ENCODE measurements at regions not wholly inside any gene's neighbourhood (a gene's known extent, or its start where the extent isn't known, plus 50 kb on each side); places are given as distances from the start of the nearest gene placed in this dataset.

DNA sequence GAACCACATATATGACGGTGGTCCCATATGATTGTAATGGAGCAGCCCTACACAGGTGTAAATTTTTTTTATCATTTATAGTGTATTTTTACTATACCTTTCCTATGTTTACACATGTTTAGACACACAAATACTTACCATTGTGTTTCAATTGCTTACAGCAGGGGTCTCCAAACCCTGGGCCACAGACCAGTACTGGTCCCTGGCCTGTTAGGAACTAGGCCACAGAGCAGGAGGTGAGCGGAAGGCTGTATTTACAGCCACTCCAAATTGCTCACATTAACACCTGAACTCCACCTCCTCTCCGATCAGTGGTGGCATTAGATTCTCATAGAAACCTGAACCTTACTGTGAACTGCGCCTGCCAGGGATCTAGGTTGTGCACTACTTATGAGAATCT is 201.8 kb upstream of the NDST4 start:
- H3K27me3 ChIP-seq (ENCODE audit: control insufficient read depth, insufficient read depth, low read length) = no peaks in the 10 kb centered on the region

DNA sequence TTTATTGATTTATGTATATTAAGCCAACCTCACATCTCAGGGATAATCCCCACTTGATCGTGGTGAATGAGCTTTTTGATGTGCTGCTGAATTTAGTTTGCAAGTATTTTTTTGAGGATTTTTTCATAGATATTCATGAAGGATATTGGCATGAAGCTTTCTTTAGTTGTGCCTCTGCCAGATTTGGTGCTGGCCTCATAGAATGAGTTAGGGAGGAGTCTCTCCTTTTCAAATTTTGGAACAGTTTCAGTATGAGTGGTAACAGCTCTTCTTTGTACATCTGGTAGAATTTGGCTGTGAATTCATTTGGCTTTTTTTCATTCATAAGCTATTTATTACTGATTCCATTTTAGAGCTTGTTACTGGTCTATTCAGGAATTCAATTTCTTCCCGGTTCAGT is 197.2 kb upstream of the NDST4 start:
- Histone ChIP-seq H3K9ac (ENCODE audit: low read length) (no peak overlapping the region), H3K9me3 (ENCODE audit: control insufficient read depth, low read depth, low read length) (no peaks in the 10 kb centered on the region), H3K36me3 (ENCODE audit: control insufficient read depth, low read depth, low read length) (no peaks in the 10 kb centered on the region), H3K4me1 (ENCODE audit: control insufficient read depth, low read depth, low read length) (no peaks in the 10 kb centered on the region), H3K27me3 (ENCODE audit: control insufficient read depth, insufficient read depth, low read length) (no peaks in the 10 kb centered on the region), H3K27ac (ENCODE audit: low read length) (no peak overlapping the region), H3K4me3 (ENCODE audit: low read length) (no peak overlapping the region)

More for the DNA sequence above, 201.8 kb upstream of the NDST4 start:
- Histone ChIP-seq H3K27ac (ENCODE audit: low read length) (no peak overlapping the region), H3K4me3 (ENCODE audit: low read length) (no peak overlapping the region), H3K36me3 (ENCODE audit: control insufficient read depth, low read depth, low read length) (no peaks in the 10 kb centered on the region), H3K9me3 (ENCODE audit: control insufficient read depth, low read depth, low read length) (no peaks in the 10 kb centered on the region), H3K4me1 (ENCODE audit: control insufficient read depth, low read depth, low read length) (no peaks in the 10 kb centered on the region), H3K9ac (ENCODE audit: low read length) (no peak overlapping the region)

DNA sequence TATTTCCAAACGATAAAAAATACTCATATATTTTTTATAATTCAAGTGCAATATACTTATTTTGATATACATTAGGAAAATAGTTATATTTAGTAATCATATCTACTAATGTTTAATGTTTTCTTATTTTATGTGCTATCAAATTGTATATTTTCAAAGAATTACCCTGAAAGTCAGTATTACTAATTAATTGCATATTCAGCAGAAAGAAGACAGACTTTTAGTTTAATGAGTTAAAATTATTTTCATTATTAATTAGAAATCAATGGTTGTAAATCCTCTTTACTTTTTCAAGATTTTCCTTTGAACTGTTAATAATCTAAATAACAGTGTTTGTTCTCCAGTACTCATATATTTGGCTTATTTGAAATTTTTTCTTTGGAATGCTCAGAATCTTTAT is 181.3 kb upstream of the NDST4 start:
- H3K27ac ChIP-seq (ENCODE audit: low read length) = no peak overlapping the region
- H3K36me3 ChIP-seq (ENCODE audit: control insufficient read depth, low read depth, low read length) = no peaks in the 10 kb centered on the region
- no peaks in the 10 kb centered on the region for H3K9me3 ChIP-seq (ENCODE audit: control insufficient read depth, low read depth, low read length)
- no peaks in the 10 kb centered on the region for H3K27me3 ChIP-seq (ENCODE audit: control insufficient read depth, insufficient read depth, low read length)
- no peak overlapping the region for H3K9ac ChIP-seq (ENCODE audit: low read length)
- H3K4me3 ChIP-seq (ENCODE audit: low read length) = no peak overlapping the region
- no peaks in the 10 kb centered on the region for H3K4me1 ChIP-seq (ENCODE audit: control insufficient read depth, low read depth, low read length)

GRCh38 chr4:115293093-115293462 is 179.7 kb upstream of the NDST4 start:
- Histone ChIP-seq H3K27ac (ENCODE audit: low read length) (no peak overlapping the region), H3K4me1 (ENCODE audit: control insufficient read depth, low read depth, low read length) (no peaks in the 10 kb centered on the region), H3K36me3 (ENCODE audit: control insufficient read depth, low read depth, low read length) (no peaks in the 10 kb centered on the region), H3K9ac (ENCODE audit: low read length) (no peak overlapping the region), H3K27me3 (ENCODE audit: control insufficient read depth, insufficient read depth, low read length) (no peaks in the 10 kb centered on the region), H3K9me3 (ENCODE audit: control insufficient read depth, low read depth, low read length) (no peaks in the 10 kb centered on the region), H3K4me3 (ENCODE audit: low read length) (no peak overlapping the region)

GRCh38 chr4:115292320-115293092 is 179.1 kb upstream of the NDST4 start:
- Histone ChIP-seq H3K4me3 (ENCODE audit: low read length) (no peak overlapping the region), H3K4me1 (ENCODE audit: control insufficient read depth, low read depth, low read length) (no peaks in the 10 kb centered on the region), H3K9me3 (ENCODE audit: control insufficient read depth, low read depth, low read length) (no peaks in the 10 kb centered on the region), H3K27ac (ENCODE audit: low read length) (no peak overlapping the region), H3K9ac (ENCODE audit: low read length) (no peak overlapping the region), H3K36me3 (ENCODE audit: control insufficient read depth, low read depth, low read length) (no peaks in the 10 kb centered on the region), H3K27me3 (ENCODE audit: control insufficient read depth, insufficient read depth, low read length) (no peaks in the 10 kb centered on the region)

DNA sequence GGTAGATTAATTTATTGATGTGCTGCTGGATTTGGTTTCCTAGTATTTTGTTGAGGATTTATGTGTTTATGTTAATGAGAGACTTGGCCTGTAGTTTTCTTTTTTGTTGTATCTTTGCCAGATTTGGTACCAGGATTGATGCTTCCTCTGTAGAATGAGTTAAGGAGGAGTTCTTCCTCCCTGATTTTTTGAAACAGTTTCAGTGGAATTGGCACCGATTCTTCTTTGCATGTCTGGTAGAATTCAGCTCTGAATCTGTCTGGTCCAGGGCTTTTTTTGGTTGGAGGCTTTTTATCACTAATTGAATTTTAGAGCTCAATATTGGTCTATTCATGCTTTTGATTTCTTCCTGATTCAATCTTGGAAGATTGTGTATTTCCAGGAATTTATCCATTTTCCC is 174.0 kb upstream of the NDST4 start:
- no peak overlapping the region for H3K4me3 ChIP-seq (ENCODE audit: low read length)
- no peak overlapping the region for H3K27ac ChIP-seq (ENCODE audit: low read length)
- H3K27me3 ChIP-seq (ENCODE audit: control insufficient read depth, insufficient read depth, low read length) = no peaks in the 10 kb centered on the region
- H3K36me3 ChIP-seq (ENCODE audit: control insufficient read depth, low read depth, low read length) = no peaks in the 10 kb centered on the region
- H3K9ac ChIP-seq (ENCODE audit: low read length) = no peak overlapping the region
- H3K9me3 ChIP-seq (ENCODE audit: control insufficient read depth, low read depth, low read length) = no peaks in the 10 kb centered on the region
- no peaks in the 10 kb centered on the region for H3K4me1 ChIP-seq (ENCODE audit: control insufficient read depth, low read depth, low read length)

GRCh38 chr4:115279330-115279729 is 165.9 kb upstream of the NDST4 start:
- H3K9me3 ChIP-seq (ENCODE audit: control insufficient read depth, low read depth, low read length) = no peaks in the 10 kb centered on the region
- no peaks in the 10 kb centered on the region for H3K4me1 ChIP-seq (ENCODE audit: control insufficient read depth, low read depth, low read length)
- no peaks in the 10 kb centered on the region for H3K27me3 ChIP-seq (ENCODE audit: control insufficient read depth, insufficient read depth, low read length)
- no peak overlapping the region for H3K27ac ChIP-seq (ENCODE audit: low read length)
- H3K36me3 ChIP-seq (ENCODE audit: control insufficient read depth, low read depth, low read length) = no peaks in the 10 kb centered on the region
- no peak overlapping the region for H3K4me3 ChIP-seq (ENCODE audit: low read length)
- no peak overlapping the region for H3K9ac ChIP-seq (ENCODE audit: low read length)

- Histone ChIP-seq H3K4me3 (ENCODE audit: low read length) (no peak overlapping the region), H3K9me3 (ENCODE audit: control insufficient read depth, low read depth, low read length) (no peaks in the 10 kb centered on the region), H3K27me3 (ENCODE audit: control insufficient read depth, insufficient read depth, low read length) (no peaks in the 10 kb centered on the region), H3K27ac (ENCODE audit: low read length) (no peak overlapping the region), H3K4me1 (ENCODE audit: control insufficient read depth, low read depth, low read length) (peaks cover under 1% of the 10 kb centered on the region), H3K9ac (ENCODE audit: low read length) (no peak overlapping the region), H3K36me3 (ENCODE audit: control insufficient read depth, low read depth, low read length) (no peaks in the 10 kb centered on the region)
Measured at GRCh38 chr4:115278830-115279229, 165.4 kb upstream of the NDST4 start.

DNA sequence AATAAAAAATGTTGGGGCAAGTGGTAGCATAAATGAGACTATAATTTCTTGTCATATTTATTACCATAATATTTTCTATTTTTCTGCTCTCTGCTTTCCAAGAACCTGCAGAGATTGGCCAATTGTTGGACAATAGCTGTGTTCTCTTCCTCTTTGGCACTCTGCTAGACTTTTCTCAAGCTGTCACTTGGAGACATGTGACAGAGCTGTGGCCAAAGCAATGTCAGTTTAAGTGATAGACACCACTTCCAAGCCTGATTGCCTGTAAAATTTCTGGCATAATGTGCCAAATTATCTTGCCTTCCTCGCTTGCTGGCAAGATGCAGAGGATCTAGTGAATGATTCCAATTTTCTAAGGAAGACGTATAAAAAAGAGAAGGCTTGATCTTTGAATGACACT is 162.2 kb upstream of the NDST4 start:
- H3K27me3 ChIP-seq (ENCODE audit: control insufficient read depth, insufficient read depth, low read length) = no peaks in the 10 kb centered on the region

DNA sequence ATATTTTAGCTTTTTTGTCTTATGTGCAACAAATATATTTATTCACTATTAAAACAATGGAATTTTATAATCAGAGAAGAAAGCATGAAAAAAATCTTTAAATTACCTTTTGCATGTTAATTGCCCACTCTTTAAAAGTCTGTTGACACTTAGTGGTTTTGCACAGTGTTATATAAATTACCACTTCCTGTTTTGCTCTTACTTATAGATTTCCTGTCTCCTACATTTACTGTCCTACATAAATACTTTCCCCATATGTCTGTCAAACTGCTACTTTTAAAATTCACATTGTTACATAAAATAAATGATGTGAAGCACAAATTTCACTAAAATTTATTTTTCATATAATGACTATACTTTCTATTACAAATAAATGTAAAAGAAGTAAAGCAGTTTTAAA is 161.1 kb upstream of the NDST4 start:
- Histone ChIP-seq H3K36me3 (ENCODE audit: control insufficient read depth, low read depth, low read length) (no peaks in the 10 kb centered on the region), H3K9ac (ENCODE audit: low read length) (no peak overlapping the region), H3K9me3 (ENCODE audit: control insufficient read depth, low read depth, low read length) (no peaks in the 10 kb centered on the region), H3K4me3 (ENCODE audit: low read length) (no peak overlapping the region), H3K27me3 (ENCODE audit: control insufficient read depth, insufficient read depth, low read length) (no peaks in the 10 kb centered on the region), H3K27ac (ENCODE audit: low read length) (no peak overlapping the region), H3K4me1 (ENCODE audit: control insufficient read depth, low read depth, low read length) (peaks cover 5% of the 10 kb centered on the region)

More for the DNA sequence above, 162.2 kb upstream of the NDST4 start:
- H3K36me3 ChIP-seq (ENCODE audit: control insufficient read depth, low read depth, low read length) = no peaks in the 10 kb centered on the region
- no peaks in the 10 kb centered on the region for H3K9me3 ChIP-seq (ENCODE audit: control insufficient read depth, low read depth, low read length)
- H3K9ac ChIP-seq (ENCODE audit: low read length) = no peak overlapping the region
- H3K27ac ChIP-seq (ENCODE audit: low read length) = no peak overlapping the region
- no peak overlapping the region for H3K4me3 ChIP-seq (ENCODE audit: low read length)
- peaks cover 5% of the 10 kb centered on the region for H3K4me1 ChIP-seq (ENCODE audit: control insufficient read depth, low read depth, low read length)

- H3K9me3 ChIP-seq (ENCODE audit: control insufficient read depth, low read depth, low read length) = no peaks in the 10 kb centered on the region
- no peak overlapping the region for H3K27ac ChIP-seq (ENCODE audit: low read length)
- H3K27me3 ChIP-seq (ENCODE audit: control insufficient read depth, insufficient read depth, low read length) = no peaks in the 10 kb centered on the region
- no peak overlapping the region for H3K4me3 ChIP-seq (ENCODE audit: low read length)
- H3K36me3 ChIP-seq (ENCODE audit: control insufficient read depth, low read depth, low read length) = no peaks in the 10 kb centered on the region
- peaks cover 5% of the 10 kb centered on the region for H3K4me1 ChIP-seq (ENCODE audit: control insufficient read depth, low read depth, low read length)
- no peak overlapping the region for H3K9ac ChIP-seq (ENCODE audit: low read length)
Measured at GRCh38 chr4:115272594-115272993, 159.2 kb upstream of the NDST4 start.

GRCh38 chr4:115272185-115272584 is 158.8 kb upstream of the NDST4 start:
- Histone ChIP-seq H3K4me3 (ENCODE audit: low read length) (no peak overlapping the region), H3K4me1 (ENCODE audit: control insufficient read depth, low read depth, low read length) (peaks cover 5% of the 10 kb centered on the region), H3K36me3 (ENCODE audit: control insufficient read depth, low read depth, low read length) (no peaks in the 10 kb centered on the region), H3K27ac (ENCODE audit: low read length) (no peak overlapping the region), H3K9ac (ENCODE audit: low read length) (no peak overlapping the region), H3K9me3 (ENCODE audit: control insufficient read depth, low read depth, low read length) (no peaks in the 10 kb centered on the region), H3K27me3 (ENCODE audit: control insufficient read depth, insufficient read depth, low read length) (no peaks in the 10 kb centered on the region)

Data from iPS-18a (cell line).